MM.1S (cell line): ENCODE measurements at regions not wholly inside any gene's neighbourhood (a gene's known extent, or its start where the extent isn't known, plus 50 kb on each side); places are given as distances from the start of the nearest gene placed in this dataset.
"Not testable (repeated sequence)": the region's sequence is repeated elsewhere in the genome, so short reads cannot be mapped to it uniquely, and the experiment has no call there.

Experiments used
- EZH2 ChIP-seq: fragments of 300-600 bp; sonication (generic); optimal IDR thresholded peaks from 2 replicates; pipeline ENCODE3; 2017; ENCODE audit warnings: low read depth, mild to moderate bottlenecking, antibody characterized with exemption, low read length, mixed read lengths
- TF ChIP-seq, protein P1 (sequence below): fragments of 300-600 bp; sonication (generic); IDR thresholded peaks from 2 replicates; pipeline ENCODE4 v1.5.1; 2016; ENCODE audit warnings: antibody characterized with exemption, low read length, mixed read lengths

DNA sequence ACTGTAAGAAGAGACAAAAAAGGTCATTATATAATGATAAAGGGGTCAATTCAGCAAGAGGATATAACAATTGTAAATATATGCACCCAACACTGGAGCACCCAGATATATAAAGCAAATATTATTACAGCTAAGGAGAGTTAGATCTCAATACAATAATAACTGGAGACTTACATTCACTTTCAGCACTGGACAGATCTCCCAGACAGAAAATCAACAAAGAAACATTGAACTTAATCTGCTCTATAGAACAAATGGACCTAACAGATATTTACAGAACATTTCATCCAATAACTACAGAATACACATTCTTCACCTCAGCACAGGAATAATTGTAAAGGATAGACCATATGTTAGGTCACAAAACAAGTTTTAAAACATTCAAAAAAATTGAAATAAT is 512.9 kb downstream of the RPS29 start:
- TF ChIP-seq EZH2, result not testable (repeated sequence)
- TF ChIP-seq, protein P1, sequence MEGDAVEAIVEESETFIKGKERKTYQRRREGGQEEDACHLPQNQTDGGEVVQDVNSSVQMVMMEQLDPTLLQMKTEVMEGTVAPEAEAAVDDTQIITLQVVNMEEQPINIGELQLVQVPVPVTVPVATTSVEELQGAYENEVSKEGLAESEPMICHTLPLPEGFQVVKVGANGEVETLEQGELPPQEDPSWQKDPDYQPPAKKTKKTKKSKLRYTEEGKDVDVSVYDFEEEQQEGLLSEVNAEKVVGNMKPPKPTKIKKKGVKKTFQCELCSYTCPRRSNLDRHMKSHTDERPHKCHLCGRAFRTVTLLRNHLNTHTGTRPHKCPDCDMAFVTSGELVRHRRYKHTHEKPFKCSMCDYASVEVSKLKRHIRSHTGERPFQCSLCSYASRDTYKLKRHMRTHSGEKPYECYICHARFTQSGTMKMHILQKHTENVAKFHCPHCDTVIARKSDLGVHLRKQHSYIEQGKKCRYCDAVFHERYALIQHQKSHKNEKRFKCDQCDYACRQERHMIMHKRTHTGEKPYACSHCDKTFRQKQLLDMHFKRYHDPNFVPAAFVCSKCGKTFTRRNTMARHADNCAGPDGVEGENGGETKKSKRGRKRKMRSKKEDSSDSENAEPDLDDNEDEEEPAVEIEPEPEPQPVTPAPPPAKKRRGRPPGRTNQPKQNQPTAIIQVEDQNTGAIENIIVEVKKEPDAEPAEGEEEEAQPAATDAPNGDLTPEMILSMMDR, result not testable (repeated sequence)
